Putamen (tissue), 1 donor: ENCODE measurements at regions not wholly inside any gene's neighbourhood (a gene's known extent, or its start where the extent isn't known, plus 50 kb on each side); places are given as distances from the start of the nearest gene placed in this dataset.

Source experiments
- DNase-seq: peaks from one replicate; pipeline ENCODE4 v3.0.0-alpha.2; 2016; ENCODE audit warnings: low spot score

DNA sequence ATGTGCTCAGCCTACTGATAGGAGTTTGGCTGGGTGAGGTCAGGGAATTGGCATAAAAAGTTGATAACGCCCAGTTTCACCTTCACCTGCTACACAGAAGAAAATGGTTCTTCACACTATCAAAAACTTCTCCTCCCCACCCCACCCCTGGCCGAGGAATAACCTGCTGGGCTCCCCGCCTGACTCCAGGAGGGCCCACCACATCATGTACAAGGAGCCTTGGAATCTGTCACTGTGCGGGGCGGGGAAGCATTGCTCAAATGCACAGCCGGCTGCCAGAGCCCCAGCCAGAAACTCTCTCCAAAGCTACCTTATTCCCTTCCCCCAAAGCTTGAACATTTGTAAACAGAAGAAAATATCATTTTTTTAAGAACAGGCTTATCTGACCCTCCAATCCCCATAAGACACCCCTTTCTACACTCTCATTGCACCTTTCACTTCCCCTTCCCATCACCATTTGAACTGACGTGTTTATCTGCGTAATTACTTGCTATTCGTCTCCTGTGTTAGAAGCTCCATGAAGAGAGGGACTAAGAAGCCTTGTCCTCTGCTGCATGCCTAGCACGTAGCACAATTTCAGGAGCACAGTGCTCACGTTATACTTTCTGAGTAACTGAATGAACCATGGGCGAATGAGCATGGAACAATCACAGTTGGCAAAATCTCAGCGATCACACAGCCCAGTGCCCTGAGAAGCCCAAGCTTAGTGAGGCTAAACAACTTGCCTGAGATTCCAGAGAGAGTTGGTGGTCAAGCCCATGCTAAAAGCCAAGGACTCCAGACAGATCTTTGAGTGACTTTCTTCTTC, 82.9 kb downstream of the HES1 start:
- no peak for DNase-seq

GRCh38 chr3:194219826-194220410, 84.0 kb downstream of the HES1 start:
- DNase-seq, result no peak

- DNase-seq, result no peak
These were observed 85.0 kb downstream of the HES1 start for GRCh38 chr3:194220901-194221326.

GRCh38 chr3:194221336-194221735, 85.4 kb downstream of the HES1 start:
- no peak for DNase-seq

- DNase-seq, result no peak
These were observed 88.0 kb downstream of the HES1 start for GRCh38 chr3:194223951-194224350.

- DNase-seq, result no peak
These were observed 88.8 kb downstream of the HES1 start for GRCh38 chr3:194224471-194225417.

DNA sequence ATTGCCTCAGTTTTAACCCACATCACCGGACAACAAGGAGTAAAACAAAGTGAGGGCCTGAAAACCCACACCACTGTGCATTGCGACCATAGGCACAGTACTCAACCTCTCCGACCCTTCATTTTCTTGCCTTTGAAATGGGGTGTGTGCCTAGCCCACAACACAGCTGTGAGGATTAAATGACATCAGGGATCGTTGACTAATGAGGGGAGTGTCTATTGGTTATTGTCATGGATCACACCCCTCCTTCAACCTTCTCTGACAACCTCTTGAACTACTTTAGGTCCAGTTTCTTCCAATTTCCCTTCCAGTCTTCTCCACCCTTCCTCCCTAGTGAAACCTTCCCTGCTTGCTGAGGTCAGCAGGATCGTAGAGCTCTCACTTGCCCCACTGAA, 89.5 kb downstream of the HES1 start:
- no peak for DNase-seq

DNA sequence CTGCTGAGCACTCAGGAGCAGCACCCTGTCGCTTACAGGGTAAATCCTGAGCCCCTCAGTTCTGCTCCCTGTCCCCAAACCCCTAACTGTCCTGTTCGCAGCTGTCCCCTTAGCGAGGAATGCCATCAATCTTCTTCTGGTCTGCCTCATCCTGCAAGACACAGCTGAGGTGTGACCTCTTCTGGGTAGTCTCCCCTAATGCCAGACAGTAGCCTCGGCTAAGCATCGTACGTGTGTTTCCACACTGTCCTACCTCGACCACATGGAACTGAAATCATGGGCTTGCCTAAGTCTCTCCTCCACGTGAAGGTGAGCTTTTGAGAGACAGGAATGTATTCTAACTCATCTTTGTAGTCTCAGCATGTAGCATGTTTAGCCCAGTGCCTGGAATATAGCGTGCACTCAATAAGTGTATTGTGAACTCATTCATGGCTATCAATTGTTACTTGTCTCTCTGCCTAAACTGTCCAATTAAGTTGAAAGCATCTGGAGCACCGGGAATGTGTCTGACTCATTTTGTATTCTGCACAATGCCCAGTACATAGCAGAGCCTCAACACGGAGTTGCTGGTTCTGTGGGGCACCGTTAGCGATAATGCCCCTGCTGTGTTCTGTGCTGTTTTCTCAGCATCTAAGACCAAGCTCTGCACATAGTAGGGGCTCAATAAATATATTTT, 90.2 kb downstream of the HES1 start:
- no peak for DNase-seq

GRCh38 chr3:194231929-194232832, 96.2 kb downstream of the HES1 start:
- DNase-seq, result no peak

DNA sequence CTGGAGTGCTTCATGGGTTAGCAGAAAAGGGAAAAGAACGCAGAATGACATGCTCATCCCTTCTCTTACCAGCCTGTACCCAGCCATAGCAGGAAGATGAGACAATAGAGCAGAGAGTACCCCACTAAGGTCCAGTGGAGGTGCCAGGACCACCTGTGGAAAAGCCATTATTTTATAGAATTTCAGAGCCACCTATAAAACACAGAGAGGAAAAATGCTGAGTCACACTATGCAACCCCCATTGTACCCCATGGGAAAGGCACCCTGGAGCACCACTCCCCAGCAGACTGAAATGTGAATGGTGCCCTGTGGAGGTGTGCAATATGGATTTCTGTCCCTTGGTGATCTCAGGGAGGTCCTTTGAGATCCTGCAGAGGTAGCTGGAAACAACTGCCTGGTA, 97.2 kb downstream of the HES1 start:
- no peak for DNase-seq

DNA sequence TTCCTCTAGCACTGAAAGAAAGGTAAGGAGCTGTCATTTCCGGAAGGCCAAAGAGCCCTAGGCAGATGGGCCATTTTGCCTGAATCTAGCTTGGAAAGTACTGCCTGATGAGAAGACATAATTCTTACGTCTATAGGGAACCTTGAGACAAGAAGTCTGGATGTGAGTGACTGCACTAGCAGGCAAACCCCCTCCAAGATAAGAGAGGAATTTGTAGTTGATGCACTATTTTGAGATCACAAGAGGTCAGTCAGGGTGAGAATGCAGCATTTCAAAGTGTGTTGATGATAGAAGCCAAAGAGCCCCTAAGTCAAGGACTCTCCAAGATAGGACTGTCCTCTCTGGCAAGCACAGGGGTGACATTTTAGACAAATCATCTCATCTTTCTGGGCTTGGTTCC, 99.2 kb downstream of the HES1 start:
- no peak for DNase-seq

DNA sequence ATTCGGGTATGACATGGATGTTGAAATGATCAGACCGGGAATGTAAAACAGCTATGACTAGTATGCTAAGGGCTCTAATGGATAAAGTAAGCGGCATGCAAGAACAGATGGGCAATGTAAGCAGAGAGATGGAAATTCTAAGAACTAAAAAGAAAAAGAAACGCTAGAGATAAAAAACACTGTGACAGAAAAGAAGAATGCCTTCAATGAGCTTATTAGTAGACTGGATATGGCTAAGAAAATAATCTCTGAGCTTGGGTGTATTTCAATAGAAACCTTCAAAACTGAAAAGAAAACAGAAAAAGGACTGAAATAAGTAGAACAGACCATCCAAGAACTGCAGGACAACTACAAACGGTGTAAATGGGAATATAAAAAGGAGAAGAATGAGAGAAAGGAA, 101.2 kb downstream of the HES1 start:
- no peak for DNase-seq

GRCh38 chr3:194240766-194241165, 104.8 kb downstream of the HES1 start:
- no peak for DNase-seq

GRCh38 chr3:194243172-194243837, 107.4 kb downstream of the HES1 start:
- DNase-seq, result no peak

DNA sequence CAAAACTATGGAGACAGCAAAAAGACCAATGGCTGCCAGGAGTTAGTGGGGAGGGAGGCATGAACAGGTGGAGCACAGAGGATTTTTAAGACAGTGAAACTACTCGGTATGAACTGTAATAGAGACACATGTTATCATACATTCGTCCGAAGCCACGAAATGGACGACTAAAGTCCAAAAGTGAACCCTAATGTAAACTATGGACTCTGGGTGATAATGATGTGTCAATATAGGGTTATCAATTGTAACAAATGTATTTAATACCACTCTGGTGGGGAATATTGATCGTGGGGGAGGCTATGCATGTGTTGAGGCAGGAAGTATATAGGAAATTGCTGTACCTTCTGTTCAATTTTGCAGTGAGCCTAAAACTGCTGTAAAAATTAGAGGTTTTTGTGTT, 107.0 kb downstream of the CPN2 start:
- no peak for DNase-seq

DNA sequence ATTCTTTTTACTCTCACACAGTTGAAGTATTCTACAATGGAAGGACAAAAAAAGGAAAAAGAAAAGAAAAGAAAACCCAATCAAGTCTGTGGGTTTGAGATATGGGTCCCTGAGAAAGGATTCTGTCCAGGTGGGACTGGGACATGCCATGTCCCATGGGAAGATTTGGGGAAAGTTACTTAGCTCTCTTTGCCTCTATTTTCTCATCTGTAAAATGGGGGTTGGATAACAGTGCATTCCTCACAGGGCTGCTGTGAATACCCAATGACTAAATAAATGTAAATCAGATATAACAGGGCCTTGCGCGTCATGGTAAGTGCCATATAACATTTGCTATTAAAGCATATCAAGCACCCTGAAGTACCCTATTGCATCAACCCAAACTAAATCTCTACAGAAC, 105.7 kb downstream of the CPN2 start:
- DNase-seq, result no peak

DNA sequence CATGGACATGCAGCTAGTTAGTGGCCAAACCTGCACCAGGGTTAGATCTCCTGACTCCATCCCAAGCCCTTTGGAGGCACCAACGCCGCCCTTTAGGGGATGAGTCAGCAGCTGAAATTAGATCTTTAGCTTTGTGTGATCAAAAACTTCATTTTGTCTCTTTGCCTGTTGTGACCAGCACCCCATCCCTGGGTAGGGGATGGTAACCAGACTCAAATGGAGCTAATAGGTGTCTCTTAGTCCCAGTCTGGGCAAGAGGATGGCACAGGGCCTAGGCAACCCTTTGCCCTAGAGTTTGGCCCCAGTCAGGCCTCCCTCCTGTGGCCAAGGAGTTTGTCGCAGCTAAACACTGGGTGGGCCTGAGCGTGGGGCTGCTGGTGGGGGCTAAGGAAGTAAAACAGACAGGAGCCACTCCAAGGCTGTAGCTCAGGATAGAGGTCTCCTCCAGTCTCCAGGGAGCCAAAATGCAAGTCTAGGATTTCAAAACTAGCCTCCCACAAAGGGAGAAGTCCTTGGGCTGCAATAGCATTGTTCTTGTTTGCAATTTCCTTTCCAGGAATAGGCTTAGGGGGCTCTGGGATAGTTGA, 105.1 kb downstream of the CPN2 start:
- no peak for DNase-seq

GRCh38 chr3:194246709-194247349, 104.3 kb downstream of the CPN2 start:
- no peak for DNase-seq

- no peak for DNase-seq
These were observed 103.8 kb downstream of the CPN2 start for GRCh38 chr3:194247350-194247740.
